Left lung (tissue), 4 donors: ENCODE measurements at regions not wholly inside any gene's neighbourhood (a gene's known extent, or its start where the extent isn't known, plus 50 kb on each side); places are given as distances from the start of the nearest gene placed in this dataset.

Experiments used
- ATAC-seq: fragments of 200-7000 bp; cut with Tn5 transposase; one replicate; pipeline ENCODE4 v1.9.1; 2020; ENCODE audit warnings: moderate library complexity
- DNase-seq, 4 donors: peaks; one replicate each; pipeline ENCODE4 v3.0.0-alpha.2; 2013 to 2020
- H3K27ac ChIP-seq, 2 donors: fragments of 200-600 bp; sonication (generic) in 1 of 2; one replicate each; pipeline versions ENCODE4 v1.5.0 to v1.8.0; 2020 to 2021
- H3K27me3 ChIP-seq, 2 donors: fragments of 200-600 bp; sonication (generic) in 1 of 2; one replicate each; pipeline versions ENCODE4 v1.5.0 to v1.8.0; 2020 to 2021
- H3K36me3 ChIP-seq, 2 donors: fragments of 200-600 bp; sonication (generic) in 1 of 2; one replicate each; pipeline versions ENCODE4 v1.5.0 to v1.8.0; 2020 to 2021
- H3K4me1 ChIP-seq, 2 donors: fragments of 200-600 bp; one replicate each; pipeline ENCODE4 v1.8.0; 2021
- H3K4me3 ChIP-seq, 2 donors: fragments of 200-600 bp; sonication (generic) in 1 of 2; one replicate each; pipeline versions ENCODE4 v1.5.0 to v1.8.0; 2020 to 2021; ENCODE audit warnings: mild to moderate bottlenecking in 1 of 2
- H3K9me3 ChIP-seq, 2 donors: fragments of 200-600 bp; sonication (generic) in 1 of 2; one replicate each; pipeline versions ENCODE4 v1.5.0 to v1.8.0; 2020 to 2021
- intact Hi-C, 2 donors: fragments of 100-400 bp; cut with DNase I; formaldehyde crosslinking; loops; one replicate each; pipeline versions ENCODE4 v1.11.2 to v1.14.2; 2022
- TF ChIP-seq, protein P1 (sequence below), 2 donors: fragments of 200-600 bp; sonication (generic) in 1 of 2; IDR thresholded peaks; one replicate each; pipeline versions ENCODE4 v1.5.0 to v1.8.0; 2021; ENCODE audit warnings: antibody characterized with exemption in 2 of 2
- donor health status: DM: no; HTN: yes; CAD: no.
- donor health status: DM: no; HTN: no; CAD: no.

DNA sequence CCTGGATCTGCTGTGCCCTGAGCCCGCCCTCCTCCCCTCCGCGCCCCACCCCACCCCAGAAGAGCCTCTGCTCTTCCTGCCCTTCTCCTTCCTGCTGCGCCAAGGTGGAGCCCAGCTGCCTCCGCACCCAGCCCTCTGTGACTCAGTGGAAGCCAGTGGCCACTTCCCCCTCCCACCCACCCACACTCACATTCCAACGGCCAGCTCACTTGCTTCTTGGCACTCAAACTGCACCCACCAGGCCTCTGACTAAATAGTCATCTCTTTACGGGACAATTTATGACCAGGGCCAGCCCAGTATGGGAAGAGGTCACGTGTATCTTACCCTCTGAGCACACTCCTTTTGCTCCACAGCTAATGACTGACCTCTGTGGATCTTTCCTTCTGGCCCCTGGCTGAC is 150.4 kb upstream of the SLC1A4 start:
- Histone ChIP-seq H3K4me1 (peaks cover 0 to 55% of the 10 kb centered on the region in 2 donors), H3K9me3 (no peaks in the 10 kb centered on the region), H3K27me3 (no peaks in the 10 kb centered on the region), H3K27ac (peak overlapping the region in 1 of 2 donors; percentile 78), H3K36me3 (no peaks in the 10 kb centered on the region), H3K4me3 (no peak overlapping the region)
- TF ChIP-seq, protein P1, sequence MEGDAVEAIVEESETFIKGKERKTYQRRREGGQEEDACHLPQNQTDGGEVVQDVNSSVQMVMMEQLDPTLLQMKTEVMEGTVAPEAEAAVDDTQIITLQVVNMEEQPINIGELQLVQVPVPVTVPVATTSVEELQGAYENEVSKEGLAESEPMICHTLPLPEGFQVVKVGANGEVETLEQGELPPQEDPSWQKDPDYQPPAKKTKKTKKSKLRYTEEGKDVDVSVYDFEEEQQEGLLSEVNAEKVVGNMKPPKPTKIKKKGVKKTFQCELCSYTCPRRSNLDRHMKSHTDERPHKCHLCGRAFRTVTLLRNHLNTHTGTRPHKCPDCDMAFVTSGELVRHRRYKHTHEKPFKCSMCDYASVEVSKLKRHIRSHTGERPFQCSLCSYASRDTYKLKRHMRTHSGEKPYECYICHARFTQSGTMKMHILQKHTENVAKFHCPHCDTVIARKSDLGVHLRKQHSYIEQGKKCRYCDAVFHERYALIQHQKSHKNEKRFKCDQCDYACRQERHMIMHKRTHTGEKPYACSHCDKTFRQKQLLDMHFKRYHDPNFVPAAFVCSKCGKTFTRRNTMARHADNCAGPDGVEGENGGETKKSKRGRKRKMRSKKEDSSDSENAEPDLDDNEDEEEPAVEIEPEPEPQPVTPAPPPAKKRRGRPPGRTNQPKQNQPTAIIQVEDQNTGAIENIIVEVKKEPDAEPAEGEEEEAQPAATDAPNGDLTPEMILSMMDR (IDR thresholded peaks at IDR 0.05) = no peak
- peak in 2 of 4 donors; percentile 73 to 79 for DNase-seq
- ATAC-seq = peak; percentile 70
- intact Hi-C loops = no loop called here

DNA sequence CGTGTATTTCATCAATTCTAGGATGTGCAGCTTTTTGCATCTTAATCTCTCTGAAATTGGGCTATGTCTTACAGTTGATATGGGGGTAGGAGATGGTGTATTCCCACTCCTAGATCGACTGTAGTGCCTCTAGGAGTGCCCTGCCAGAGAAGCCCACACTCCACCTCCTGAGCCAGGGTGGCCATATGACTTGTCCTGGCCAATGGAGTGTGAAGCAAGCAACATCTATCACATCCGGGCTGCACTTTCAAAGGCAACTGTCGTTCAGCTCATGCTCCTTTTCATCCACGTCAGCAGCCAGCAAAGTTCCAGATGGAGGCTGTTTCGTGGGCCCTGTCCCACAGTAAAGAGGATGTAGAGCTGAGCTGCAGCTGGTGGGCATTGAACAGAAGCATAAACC is 149.4 kb upstream of the SLC1A4 start:
- H3K4me1 ChIP-seq = peaks cover 0 to 51% of the 10 kb centered on the region in 2 donors
- intact Hi-C loops = no loop called here
- no peak overlapping the region for H3K4me3 ChIP-seq
- no peaks in the 10 kb centered on the region for H3K36me3 ChIP-seq
- peak; percentile 35 for ATAC-seq
- H3K9me3 ChIP-seq = no peaks in the 10 kb centered on the region
- no peaks in the 10 kb centered on the region for H3K27me3 ChIP-seq
- peak in 1 of 4 donors; percentile 41 for DNase-seq
- TF ChIP-seq, protein P1 (IDR thresholded peaks at IDR 0.05) = no peak
- peak overlapping the region in 1 of 2 donors; percentile 78 for H3K27ac ChIP-seq

DNA sequence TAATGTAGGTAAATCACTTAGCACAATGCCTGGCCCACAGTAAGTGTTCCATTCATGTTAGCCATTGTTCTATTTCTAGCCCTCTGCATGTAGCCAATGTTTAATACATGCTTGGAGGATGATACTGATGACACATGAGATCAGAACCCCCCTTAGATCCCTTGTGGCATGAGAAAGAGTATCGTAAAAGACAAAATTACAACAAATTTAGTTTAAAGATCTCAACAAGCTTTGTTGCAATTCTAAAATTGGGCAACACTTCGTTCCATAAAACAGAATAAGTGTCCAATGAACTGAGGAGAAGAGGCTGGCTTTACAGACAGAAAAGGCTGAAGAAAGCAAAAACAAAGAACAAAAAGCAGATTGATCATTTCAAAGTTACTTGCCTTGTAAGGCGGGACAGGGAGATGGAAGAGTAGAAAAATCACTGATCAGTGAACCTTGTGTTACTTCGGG is 148.7 kb upstream of the SLC1A4 start:
- H3K9me3 ChIP-seq = no peaks in the 10 kb centered on the region
- TF ChIP-seq, protein P1 (IDR thresholded peaks at IDR 0.05) = no peak
- intact Hi-C loops = no loop called here
- DNase-seq = peak in 1 of 4 donors; percentile 42
- H3K4me1 ChIP-seq = peaks cover 0 to 55% of the 10 kb centered on the region in 2 donors
- H3K27me3 ChIP-seq = no peaks in the 10 kb centered on the region
- no peaks in the 10 kb centered on the region for H3K36me3 ChIP-seq
- ATAC-seq = no peak
- peak overlapping the region; percentile 5 to 78 for H3K27ac ChIP-seq
- H3K4me3 ChIP-seq = no peak overlapping the region

DNA sequence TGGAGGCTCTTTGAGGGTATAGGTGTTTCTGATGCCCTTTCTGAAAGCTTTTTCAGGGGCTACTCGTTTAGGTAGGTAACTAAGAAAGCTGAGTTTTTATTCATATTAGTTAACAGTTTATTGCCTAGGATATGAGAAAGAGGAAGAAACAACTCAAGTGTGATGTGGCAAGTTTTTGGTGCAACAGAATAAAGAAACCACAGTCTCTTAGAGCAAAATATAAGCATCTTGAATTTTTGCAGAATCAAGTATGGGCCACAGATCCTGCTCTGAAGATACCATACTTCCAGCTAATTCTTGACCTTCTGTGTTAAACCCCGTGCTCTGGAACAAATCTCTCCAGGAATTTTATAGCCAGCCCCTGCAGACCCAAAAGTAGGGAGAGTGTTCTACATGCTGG is 147.7 kb upstream of the SLC1A4 start:
- no peak for ATAC-seq
- Histone ChIP-seq H3K4me1 (peaks cover 6 to 65% of the 10 kb centered on the region in 2 donors), H3K36me3 (no peaks in the 10 kb centered on the region), H3K4me3 (no peak overlapping the region), H3K27me3 (no peaks in the 10 kb centered on the region), H3K9me3 (no peaks in the 10 kb centered on the region), H3K27ac (peak overlapping the region in 1 of 2 donors; percentile 78)
- no peak for DNase-seq
- intact Hi-C loops = no loop called here
- TF ChIP-seq, protein P1 (IDR thresholded peaks at IDR 0.05) = no peak

DNA sequence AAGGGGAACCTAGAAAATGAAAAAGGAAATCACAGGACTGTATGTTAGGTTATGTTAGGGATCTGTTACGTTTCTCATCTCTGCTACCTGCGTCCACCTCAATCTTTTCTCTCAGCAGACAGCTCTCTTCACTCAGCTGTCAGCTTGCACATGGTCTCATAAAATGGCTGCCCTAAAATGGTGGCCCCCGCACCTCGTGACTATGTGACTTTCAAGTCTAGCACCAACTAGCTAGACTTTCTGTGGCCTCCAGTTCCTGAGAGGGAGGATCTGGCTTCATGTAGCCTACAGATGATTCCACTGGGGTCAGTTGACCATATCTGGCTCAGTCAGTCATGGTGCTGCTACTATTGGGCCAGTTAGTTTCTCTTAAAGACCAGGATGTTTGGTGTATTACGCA is 147.2 kb upstream of the SLC1A4 start:
- no peaks in the 10 kb centered on the region for H3K36me3 ChIP-seq
- TF ChIP-seq, protein P1 (IDR thresholded peaks at IDR 0.05) = no peak

More for the DNA sequence above, 147.2 kb upstream of the SLC1A4 start:
- Histone ChIP-seq H3K27ac (peak overlapping the region in 1 of 2 donors; percentile 78), H3K27me3 (no peaks in the 10 kb centered on the region), H3K9me3 (no peaks in the 10 kb centered on the region), H3K4me3 (no peak overlapping the region), H3K4me1 (peaks cover 7 to 70% of the 10 kb centered on the region in 2 donors)
- ATAC-seq = no peak
- DNase-seq = no peak
- intact Hi-C loops = no loop called here
